ENCODE measurements at regions not wholly inside any gene's neighbourhood (a gene's known extent, or its start where the extent isn't known, plus 50 kb on each side); places are given as distances from the start of the nearest gene placed in this dataset.

- TF ChIP-seq PBX2 (CRISPR knock-in tag; IDR thresholded peaks at IDR 0.05; ENCODE audit: low read depth) (no peak), PBX2 (tag; conservative IDR thresholded peaks at IDR 0.05; ENCODE audit: low read depth) (no peak), PTBP1 (IDR thresholded peaks at IDR 0.05; ENCODE audit: low read depth, low read length) (no peak), ZNF668 (CRISPR knock-in tag; IDR thresholded peaks at IDR 0.05) (no peak), ZNF561 (CRISPR knock-in tag; conservative IDR thresholded peaks at IDR 0.05) (no peak), HBP1 (CRISPR knock-in tag; IDR thresholded peaks at IDR 0.05) (no peak), AFF4 (CRISPR knock-in tag; IDR thresholded peaks at IDR 0.05) (no peak)
These were observed 211.1 kb downstream of the SPTSSA start (continued) for GRCh38 chr14:34250959-34251358.

Data from K562 (cell line).